NB4 (cell line): ENCODE measurements at regions not wholly inside any gene's neighbourhood (a gene's known extent, or its start where the extent isn't known, plus 50 kb on each side); places are given as distances from the start of the nearest gene placed in this dataset.
A peak's percentile ranks its signal among the peaks of the same experiment; 100 is the strongest.

Experiments
- DNase-seq: peaks from one replicate; pipeline ENCODE4 v3.0.0; 2010; ENCODE audit warnings: low read depth
- H3K4me3 ChIP-seq: one replicate; pipeline ENCODE4 v1.5.1; 2011; ENCODE audit warnings: mild to moderate bottlenecking, low read depth, low read length, moderate library complexity
- MYC ChIP-seq: IDR thresholded peaks from 2 replicates; pipeline ENCODE4 v1.6.1; 2011; ENCODE audit warnings: low read depth, low read length
- POLR2A ChIP-seq: IDR thresholded peaks from 2 replicates; pipeline ENCODE4 v1.6.1; 2011; ENCODE audit warnings: mild to moderate bottlenecking; ENCODE audit not compliant: insufficient read length; ENCODE audit errors: extremely low read depth
- TF ChIP-seq, protein P1 (sequence below): IDR thresholded peaks from 2 replicates; pipeline ENCODE4 v1.6.1; 2011; ENCODE audit warnings: low read depth, low read length
- TF ChIP-seq, protein P2 (sequence below): IDR thresholded peaks from one replicate; pipeline ENCODE4 v1.5.1; 2012; ENCODE audit warnings: low read depth, low read length

DNA sequence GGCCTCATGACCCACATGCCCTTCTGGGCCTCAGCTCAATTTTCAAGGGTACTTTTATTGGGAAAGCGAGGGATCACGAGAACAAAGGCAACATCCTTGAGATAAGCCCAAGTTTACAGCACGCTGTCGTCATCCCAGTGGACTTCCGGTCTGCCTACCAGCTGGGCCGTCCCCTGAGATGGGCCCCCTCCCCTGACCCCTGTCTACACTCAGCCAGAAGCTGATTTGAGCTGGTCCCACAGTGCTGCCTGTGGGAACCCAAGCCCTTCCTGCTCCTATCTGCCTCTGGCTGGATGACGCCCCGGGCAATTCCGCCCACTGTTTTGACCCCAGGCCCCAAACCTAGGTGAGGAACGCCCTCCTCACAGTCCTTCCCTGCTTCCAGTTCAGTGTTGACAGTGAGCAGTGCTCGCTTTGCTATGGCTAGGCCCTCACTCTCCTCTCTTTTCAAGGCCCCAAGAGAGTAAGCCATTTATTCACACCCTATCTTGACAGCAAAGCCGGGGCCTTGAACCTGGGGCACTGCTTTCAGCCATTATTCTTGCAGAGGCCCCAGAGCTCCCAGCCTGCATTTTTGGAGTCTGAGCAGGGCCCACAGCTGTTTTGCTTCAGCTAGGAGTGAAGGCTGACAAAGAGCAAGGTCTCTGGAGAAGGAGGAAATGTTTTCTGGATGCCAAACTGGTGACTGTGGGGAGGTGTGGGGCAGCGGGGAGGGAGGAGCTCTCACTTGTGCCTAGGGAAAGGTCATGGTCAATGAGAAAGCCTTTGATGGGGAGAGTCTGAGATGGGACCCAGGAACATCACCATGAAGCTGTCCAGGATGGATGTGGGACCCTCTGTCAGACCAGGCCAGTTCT is 164.6 kb upstream of the BCOR start:
- no peak for TF ChIP-seq POLR2A
- TF ChIP-seq, protein P1, sequence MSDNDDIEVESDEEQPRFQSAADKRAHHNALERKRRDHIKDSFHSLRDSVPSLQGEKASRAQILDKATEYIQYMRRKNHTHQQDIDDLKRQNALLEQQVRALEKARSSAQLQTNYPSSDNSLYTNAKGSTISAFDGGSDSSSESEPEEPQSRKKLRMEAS, result no peak
- TF ChIP-seq, protein P2, sequence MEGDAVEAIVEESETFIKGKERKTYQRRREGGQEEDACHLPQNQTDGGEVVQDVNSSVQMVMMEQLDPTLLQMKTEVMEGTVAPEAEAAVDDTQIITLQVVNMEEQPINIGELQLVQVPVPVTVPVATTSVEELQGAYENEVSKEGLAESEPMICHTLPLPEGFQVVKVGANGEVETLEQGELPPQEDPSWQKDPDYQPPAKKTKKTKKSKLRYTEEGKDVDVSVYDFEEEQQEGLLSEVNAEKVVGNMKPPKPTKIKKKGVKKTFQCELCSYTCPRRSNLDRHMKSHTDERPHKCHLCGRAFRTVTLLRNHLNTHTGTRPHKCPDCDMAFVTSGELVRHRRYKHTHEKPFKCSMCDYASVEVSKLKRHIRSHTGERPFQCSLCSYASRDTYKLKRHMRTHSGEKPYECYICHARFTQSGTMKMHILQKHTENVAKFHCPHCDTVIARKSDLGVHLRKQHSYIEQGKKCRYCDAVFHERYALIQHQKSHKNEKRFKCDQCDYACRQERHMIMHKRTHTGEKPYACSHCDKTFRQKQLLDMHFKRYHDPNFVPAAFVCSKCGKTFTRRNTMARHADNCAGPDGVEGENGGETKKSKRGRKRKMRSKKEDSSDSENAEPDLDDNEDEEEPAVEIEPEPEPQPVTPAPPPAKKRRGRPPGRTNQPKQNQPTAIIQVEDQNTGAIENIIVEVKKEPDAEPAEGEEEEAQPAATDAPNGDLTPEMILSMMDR, result no peak
- no peak for DNase-seq

DNA sequence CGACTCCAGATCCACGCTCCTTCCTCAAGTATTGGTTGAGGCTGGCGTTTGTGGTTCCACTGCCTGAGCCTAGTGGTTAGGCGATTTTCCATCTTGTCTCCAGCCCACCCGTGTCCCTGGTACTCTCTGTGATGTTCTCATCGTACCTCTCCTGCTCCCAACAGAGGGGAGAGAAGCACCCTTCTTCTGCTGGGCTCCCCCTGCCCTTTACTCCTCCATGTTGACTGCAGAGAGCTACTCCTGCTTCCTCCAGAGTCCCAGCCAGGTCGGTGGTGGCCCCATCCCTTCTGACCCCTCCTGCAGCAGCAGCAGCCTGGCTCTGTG is 164.0 kb upstream of the BCOR start:
- TF ChIP-seq, protein P1, result no peak
- no peak for TF ChIP-seq POLR2A
- TF ChIP-seq, protein P2, result no peak
- no peak for TF ChIP-seq MYC
- H3K4me3 ChIP-seq, result no peak overlapping the region
- DNase-seq, result no peak

More for the DNA sequence above, 164.6 kb upstream of the BCOR start:
- no peak overlapping the region for H3K4me3 ChIP-seq

DNA sequence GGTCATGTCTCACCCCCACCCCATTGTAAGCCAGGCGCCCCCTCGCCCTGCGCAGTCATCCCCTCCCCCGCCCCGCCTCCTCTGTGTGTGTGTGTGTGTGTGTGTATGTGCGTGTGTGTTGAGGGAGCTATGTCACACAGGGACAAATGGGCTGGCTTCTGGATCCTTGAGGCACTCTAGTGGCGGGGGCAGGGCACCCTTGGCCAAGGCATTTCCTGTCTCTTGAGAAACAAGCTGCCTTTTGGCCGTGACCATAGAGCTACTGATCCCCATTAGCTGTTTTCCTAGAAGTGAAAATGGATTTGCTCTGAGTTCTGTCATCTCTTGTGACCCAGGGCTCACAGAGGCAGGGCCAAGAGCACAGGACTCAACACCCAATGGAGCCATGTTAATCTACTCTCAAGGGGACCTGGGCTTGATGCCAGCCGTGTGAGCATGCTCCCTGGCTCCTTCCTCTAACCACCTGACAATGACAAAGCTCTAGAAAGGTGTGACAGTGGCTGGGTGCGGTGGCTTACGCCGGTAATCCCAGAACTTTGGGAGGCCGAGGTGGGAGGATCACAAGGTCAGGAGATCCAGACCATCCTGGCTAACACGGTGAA is 162.5 kb upstream of the BCOR start:
- TF ChIP-seq, protein P1, result no peak
- TF ChIP-seq POLR2A (no peak), MYC (no peak)
- TF ChIP-seq, protein P2, result no peak
- peak; percentile 61 for DNase-seq

DNA sequence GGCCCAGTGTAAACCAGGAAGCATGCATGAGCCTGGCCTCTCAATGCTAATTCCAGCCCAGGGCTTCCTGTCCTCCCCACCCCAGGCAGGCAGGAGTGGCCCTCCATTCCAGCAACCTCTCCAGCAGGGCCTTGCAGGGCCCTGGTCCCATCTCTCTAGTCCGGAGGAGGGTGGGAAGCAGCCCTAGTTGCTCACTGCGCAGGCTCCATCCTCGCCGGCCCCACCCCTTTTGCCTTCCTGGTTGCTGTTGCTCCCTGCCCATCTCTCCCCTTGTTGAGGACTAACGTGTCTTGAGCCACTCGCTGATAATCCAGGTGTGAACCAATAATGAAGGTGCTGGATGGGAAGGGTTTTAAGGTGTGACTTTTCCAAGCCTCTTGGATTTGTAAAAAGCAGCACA is 161.2 kb upstream of the BCOR start:
- DNase-seq, result no peak
- no peak overlapping the region for H3K4me3 ChIP-seq
- TF ChIP-seq POLR2A (no peak), MYC (no peak)
- TF ChIP-seq, protein P1, result no peak
- TF ChIP-seq, protein P2, result no peak

More for the DNA sequence above, 162.5 kb upstream of the BCOR start:
- H3K4me3 ChIP-seq, result no peak overlapping the region

DNA sequence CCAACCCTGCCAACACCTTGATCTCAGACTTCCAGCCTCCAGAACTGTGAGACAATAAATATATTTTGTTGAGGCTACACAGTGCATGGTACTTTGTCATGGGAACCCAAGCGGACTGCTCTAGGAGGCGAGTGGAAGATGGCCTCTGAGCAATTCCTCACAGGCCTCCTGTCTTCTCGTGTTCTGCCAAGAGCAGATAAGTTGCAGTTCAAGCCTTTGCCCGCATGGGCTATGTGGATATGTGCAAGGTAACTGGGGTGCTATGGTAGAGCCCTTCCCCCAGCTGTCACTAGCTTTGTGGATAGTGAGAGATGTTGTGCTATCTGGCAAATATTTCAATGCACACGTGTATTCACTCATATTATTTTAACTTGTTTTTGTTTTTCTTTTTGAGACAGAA is 156.0 kb upstream of the BCOR start:
- H3K4me3 ChIP-seq, result no peak overlapping the region
- TF ChIP-seq POLR2A (no peak), MYC (no peak)
- no peak for DNase-seq

DNA sequence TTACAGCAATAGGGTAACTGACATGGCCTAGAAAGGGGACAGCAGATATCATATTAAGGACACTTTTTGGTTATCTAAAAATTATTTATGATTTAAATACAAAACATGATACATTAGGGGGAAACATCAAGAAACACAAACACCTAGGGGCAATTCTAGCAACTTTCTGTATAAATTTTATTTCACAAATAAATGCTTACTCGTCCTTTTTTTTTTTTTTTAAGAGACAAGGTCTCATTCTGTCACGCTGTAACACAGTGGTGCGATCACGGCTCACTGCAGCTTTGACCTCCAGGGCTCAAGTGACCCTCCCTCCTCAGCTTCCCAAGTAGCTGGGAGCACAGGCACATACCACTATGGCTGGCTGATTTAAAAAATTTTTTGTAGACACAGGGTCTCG is 151.8 kb upstream of the BCOR start:
- TF ChIP-seq, protein P2, result no peak
- TF ChIP-seq POLR2A, result no peak
- TF ChIP-seq, protein P1, result no peak
- TF ChIP-seq MYC, result no peak
- DNase-seq, result no peak
- H3K4me3 ChIP-seq, result no peak overlapping the region
